GM18511 (cell line): ENCODE measurements at regions not wholly inside any gene's neighbourhood (a gene's known extent, or its start where the extent isn't known, plus 50 kb on each side); places are given as distances from the start of the nearest gene placed in this dataset.
"Not testable (repeated sequence)": the region's sequence is repeated elsewhere in the genome, so short reads cannot be mapped to it uniquely, and the experiment has no call there.

Experiments used
- ATAC-seq: cut with Tn5 transposase; IDR thresholded peaks from one replicate; pipeline ENCODE4 v1.9.1; 2021; ENCODE audit warnings: mild to moderate bottlenecking, moderate library complexity; ENCODE audit not compliant: unreplicated experiment

- not testable (repeated sequence) for ATAC-seq
Measured at GRCh38 chr7:131808156-131808555, 251.7 kb upstream of the PODXL start.

DNA sequence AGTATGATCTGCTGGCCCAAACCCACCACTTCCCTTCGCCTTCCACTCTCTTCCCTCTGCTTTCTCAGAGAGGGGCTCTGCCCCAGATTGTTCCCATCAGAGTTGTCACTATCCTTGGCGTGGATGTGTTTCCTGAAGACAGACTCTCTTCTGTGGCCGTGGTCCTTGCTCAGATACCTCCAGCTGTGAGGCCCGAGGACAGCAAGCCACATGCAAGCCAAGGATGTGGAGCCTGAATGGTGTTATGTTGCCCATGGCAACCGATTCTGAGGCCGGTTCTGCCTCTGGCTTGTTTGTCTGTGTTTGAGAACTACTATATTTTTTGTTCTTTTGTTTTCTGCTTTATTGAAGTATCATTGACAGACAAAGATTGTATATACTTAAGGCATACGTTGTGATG is 247.4 kb upstream of the PODXL start:
- no peak for ATAC-seq

- no peak for ATAC-seq
Measured at GRCh38 chr7:131802195-131802864, 245.9 kb upstream of the PODXL start.

- no peak for ATAC-seq
Measured at GRCh38 chr7:131800531-131800930, 244.1 kb upstream of the PODXL start.

DNA sequence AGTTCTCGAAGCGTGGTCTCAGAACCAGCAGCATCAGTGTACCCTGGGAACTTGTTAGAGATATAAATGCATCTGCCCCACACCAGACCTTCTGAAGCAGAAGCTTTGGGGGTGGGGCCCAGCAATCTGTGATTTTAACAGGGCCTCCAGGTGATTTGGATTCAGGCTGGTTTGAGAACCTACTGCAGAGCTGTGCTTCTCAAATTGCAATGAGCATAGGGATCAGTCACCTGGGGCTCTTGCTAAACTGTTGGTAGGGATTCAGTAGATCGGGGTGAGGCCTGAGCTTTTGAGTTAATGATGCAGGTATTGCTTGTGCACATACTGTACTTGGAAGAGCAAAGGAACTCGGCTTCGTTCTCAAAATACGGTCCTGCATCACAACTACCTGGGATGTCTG is 243.6 kb upstream of the PODXL start:
- ATAC-seq, result no peak

GRCh38 chr7:131797841-131798240 is 241.4 kb upstream of the PODXL start:
- ATAC-seq, result no peak

DNA sequence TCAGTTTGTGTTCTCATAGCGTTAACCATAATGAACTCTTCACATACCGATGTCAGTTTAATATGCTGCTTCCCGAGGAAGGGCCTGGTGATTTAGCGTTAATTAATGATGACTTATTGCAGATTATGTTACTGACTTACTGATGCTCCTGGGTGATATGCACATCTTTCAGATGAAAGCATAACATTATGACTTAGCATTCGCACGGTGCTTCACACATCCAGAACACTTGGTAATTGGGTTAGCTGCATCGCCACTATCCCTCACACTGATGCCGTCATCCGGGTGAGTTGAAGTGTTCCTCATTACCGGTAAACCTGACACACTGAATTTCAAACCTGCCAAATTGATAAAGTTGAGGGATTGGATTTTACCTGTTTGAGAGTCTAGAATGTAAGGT is 239.0 kb upstream of the PODXL start:
- ATAC-seq, result no peak

DNA sequence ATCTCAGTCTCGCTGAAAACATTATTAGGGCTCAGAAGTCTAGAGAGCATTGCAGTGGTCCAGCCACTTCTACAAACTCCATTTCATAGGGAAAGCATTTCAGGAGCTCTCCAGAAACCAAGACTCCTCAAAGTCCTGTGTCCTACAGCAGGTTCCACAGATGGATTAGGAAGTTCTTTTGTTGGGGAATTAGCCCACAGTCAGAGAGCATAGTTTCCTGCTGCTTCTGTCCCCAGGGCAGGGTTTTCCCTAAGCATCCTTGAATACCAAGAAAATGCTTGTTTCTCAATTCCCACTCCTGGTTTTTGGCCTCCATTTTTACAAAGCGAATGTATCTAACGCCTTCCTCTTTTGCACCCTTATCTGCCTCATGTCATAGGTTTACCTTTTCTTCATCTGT is 235.9 kb upstream of the PODXL start:
- no peak for ATAC-seq

DNA sequence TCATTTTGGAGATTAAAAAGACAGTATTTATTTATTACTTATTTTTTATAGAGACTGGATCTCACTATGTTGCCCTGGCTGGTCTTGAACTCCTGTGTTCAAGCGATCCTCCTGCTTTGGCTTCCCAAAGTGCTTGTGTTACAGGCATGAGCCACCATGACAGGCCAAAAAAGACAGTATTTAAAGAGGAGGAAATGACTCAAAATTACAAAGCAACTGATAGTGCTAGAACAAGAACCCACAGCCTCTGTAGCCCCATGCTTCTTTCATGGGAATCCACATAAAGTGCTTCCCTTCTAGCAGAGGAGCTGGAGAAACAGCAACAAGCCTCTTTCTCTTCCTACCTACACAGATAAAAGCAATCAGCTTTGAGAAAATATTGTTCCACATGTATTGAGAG is 230.7 kb upstream of the PODXL start:
- no peak for ATAC-seq

GRCh38 chr7:131786204-131786603 is 229.8 kb upstream of the PODXL start:
- no peak for ATAC-seq

DNA sequence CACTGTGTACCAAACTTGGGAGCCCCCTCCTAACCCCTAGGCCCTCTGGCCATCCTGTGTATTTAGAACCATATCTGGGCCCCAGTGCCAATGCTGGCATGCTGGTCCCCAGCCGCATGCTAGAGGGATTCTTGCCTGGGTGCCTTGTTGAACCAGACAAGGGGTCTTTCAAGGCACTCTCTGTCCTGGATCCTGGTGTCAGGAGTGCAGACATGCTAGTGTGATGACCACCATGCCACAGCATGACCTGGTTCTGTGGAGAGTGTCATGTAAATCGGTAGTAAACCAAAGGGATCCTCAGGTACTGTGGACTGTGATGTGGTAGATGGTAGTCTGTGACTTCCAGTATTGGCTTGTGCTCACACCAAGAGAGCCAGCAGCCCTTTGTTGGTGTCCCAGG is 222.2 kb upstream of the PODXL start:
- ATAC-seq, result no peak

- ATAC-seq, result no peak
Measured at GRCh38 chr7:131774419-131775220, 218.2 kb upstream of the PODXL start.

DNA sequence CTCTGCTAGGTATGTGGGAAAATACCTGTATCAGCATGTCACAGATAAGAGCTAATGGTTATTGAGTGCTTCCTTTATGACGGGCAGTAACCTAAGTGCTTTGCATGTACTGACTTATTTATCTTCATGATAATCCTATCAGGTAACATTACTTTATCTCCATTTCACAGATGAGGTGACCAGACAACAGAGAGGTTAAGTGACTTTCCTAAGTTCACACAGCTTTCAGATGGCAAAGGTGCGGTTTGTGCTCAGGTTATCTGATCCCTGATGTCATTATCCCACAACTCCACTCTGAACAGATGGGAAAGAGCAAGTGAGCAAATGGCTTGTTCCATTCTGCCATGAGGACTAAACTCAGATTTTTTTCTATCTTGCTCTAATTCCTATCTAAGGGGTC is 217.0 kb upstream of the PODXL start:
- no peak for ATAC-seq

DNA sequence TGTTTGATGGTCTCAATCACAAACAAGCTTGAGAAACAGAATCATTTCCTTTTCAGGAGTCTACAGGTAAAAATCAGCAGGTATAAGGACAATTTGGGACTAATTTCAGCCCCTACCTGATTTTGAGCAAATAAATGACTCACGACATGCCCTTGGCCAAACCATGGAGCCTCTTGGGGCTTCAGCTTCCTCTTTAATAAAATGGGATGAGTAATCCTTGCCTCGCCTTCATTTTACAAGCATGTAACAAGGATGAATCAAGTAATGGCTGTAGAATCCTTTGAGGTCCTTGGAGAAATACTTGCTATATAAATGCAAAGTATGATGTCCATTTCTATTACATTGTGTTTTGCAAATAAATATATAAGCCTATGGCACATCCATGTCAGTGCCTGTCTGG is 212.8 kb upstream of the PODXL start:
- no peak for ATAC-seq

DNA sequence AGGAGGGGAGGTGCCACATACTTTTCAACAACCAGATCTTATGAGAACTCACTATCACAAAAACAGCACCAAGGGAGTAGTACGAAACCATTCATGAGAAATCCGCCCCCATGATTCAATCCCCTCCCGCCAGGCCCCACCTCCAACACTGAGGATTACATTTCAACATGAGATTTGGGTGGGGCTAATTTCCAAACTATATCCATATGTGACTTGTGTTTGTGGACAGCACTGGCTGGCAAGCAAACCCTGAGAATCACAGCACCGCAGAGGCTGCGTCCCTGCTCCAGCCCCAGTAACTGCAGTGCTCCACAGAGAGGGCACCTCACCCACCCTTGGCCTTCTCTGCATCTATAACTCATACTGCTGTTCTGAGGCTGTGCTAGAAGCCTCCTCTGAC is 211.2 kb upstream of the PODXL start:
- ATAC-seq, result no peak

DNA sequence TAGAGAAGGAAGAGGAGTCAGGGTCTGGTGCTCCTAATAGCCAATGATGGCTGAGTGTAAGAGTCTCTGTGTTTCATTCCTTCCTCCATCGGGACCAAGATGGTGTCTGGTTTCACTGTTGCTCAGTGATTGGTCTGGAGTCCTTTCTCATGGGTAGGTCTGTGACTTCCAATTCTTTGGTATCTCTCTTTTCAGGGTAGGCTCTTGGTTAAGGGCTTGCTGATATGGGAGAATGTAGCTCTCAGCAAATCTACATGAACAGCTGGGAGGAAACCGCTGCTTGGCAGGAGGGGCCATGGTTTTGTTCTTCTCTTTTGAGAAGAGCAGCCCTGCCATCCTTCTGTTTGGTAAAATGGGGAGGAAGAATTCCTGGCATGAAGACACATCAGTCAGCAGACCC is 209.1 kb upstream of the PODXL start:
- ATAC-seq, result no peak

DNA sequence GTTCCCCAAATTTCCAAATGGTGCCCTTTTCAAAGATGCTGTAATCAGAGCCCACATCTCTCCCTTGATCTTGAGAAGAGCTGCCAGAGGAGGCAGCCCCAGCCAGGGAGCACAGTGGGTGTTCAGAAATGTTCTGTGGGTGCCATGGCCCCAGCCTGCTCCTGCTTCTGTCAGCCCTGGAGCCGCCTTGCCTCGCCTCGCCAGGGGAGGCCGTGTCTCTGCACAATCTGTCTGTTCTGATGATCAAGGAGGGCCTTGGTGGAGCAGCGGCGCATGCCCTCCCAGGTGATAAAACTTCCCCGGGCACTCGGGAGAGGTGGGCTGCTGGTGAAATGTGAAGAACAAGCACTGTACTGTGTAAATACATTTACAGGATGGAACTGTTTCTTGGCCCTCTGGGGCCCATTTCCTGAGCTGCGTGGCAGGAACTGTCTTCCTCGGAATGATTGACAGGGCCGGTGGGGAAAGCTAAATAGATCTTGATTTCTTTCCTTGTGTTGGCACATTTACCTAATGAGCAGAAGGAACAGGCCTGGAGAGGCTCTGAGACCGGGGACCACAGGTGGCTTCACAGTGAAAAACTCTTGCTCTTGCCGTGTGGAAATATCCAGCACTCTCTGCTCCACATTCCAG is 207.8 kb upstream of the PODXL start:
- no peak for ATAC-seq

DNA sequence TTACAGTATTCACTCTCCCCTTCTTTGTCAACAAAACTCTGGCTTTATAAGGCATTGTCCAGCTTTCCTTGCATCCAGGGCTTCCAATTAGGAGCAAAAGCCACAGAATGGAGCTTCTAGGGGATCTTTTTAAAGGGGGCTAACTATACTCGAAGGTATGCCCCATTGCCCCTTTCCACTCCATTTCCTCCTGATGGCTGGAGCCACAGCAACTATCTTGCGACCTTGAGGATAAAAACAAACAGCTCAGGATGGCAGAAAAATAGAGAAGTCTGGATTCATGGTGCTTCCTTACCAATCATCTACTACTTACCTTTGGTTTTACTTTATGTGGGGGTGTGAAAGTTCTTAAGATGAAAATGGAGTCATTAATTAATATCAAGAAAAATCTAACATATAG is 206.3 kb upstream of the PODXL start:
- no peak for ATAC-seq

DNA sequence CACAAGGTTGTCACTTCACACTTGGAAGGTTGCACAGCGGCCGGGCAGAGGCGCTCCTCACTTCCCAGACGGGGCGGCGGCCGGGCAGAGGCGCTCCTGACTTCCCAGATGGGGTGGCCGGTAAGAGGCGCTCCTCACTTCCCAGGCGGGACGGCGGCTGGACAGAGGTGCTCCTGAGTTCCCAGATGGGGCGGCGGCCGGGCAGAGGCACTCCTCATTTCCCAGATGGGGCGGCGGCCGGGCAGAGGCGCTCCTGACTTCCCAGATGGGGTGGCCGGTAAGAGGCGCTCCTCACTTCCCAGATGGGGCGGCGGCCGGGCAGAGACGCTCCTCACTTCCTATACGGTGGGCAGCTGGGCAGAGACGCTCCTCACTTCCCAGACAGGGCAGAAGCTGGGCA is 199.4 kb upstream of the PODXL start:
- ATAC-seq, result not testable (repeated sequence)

DNA sequence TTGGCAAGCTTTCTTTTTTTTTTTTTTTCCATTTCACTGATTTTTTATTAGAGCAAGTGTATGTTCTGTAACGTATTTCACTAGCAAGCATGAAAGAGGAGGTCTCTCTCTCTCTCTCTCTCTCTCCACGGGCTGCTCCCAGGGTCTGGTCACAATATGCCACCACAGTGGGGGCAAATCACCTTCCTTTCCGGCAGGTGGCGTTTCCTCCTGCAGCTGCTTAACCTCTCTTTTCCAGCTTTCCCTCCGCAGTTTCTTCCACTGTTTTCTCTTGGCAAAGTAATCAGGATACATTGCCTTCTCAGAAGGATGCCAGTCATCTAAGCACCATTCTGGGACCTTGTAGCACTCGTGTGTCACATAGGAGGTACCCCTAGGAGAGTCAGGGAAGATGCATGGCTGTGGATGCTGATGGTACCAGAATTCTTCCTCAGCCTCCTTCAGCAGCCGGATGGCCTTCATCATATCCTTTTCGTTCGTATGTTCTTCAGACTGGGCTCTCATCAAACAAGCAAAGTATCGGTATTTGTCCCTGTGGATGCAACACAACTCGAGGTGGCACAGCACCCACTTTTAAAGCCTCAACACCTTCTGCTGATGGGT is 197.3 kb upstream of the PODXL start:
- no peak for ATAC-seq

GRCh38 chr7:131747658-131748232 is 191.3 kb upstream of the PODXL start:
- no peak for ATAC-seq
